SU-DHL-6 (cell line): ENCODE measurements at regions not wholly inside any gene's neighbourhood (a gene's known extent, or its start where the extent isn't known, plus 50 kb on each side); places are given as distances from the start of the nearest gene placed in this dataset.

Experiments used
- H2AFZ ChIP-seq: fragments of 200-600 bp; sonication (generic); 2 replicates; pipeline ENCODE4 v1.6.1; 2014; ENCODE audit warnings: low read depth, mild to moderate bottlenecking, moderate library complexity, mixed read lengths, antibody characterized with exemption, low read length; ENCODE audit not compliant: severe bottlenecking
- H3F3A ChIP-seq: fragments of 200-600 bp; shearing (Covaris generic); 2 replicates; pipeline ENCODE4 v1.6.0; 2016; ENCODE audit warnings: antibody characterized with exemption, mild to moderate bottlenecking; ENCODE audit not compliant: insufficient read depth
- H3K27ac ChIP-seq: fragments of 200-600 bp; sonication (generic); 2 replicates; pipeline ENCODE4 v1.5.1; 2016; ENCODE audit warnings: low read depth, mild to moderate bottlenecking, low read length, moderate library complexity, mixed read lengths
- H3K27me3 ChIP-seq: fragments of 200-600 bp; sonication (generic), shearing (Covaris generic); 2 replicates; pipeline ENCODE4 v1.6.0; 2014; ENCODE audit warnings: mild to moderate bottlenecking, low read length
- H3K36me3 ChIP-seq: fragments of 200-600 bp; sonication (generic); 2 replicates; pipeline ENCODE4 v1.6.1; 2014; ENCODE audit warnings: mild to moderate bottlenecking, low read length, mixed read lengths
- H3K4me2 ChIP-seq: fragments of 300-600, 200-600 bp; shearing (Covaris generic), sonication (generic); 2 replicates; pipeline ENCODE4 v1.6.0; 2014; ENCODE audit warnings: low read length, low read depth, mild to moderate bottlenecking; ENCODE audit not compliant: poor library complexity, severe bottlenecking
- H3K4me3 ChIP-seq: fragments of 200-600 bp; sonication (generic); 2 replicates; pipeline ENCODE4 v1.5.1; 2014; ENCODE audit warnings: antibody characterized with exemption, low read length, mild to moderate bottlenecking, mixed read lengths; ENCODE audit not compliant: insufficient read depth, poor library complexity, severe bottlenecking
- H3K79me2 ChIP-seq: fragments of 200-600 bp; sonication (generic); 2 replicates; pipeline ENCODE4 v1.6.1; 2014; ENCODE audit warnings: mild to moderate bottlenecking, low read length, moderate library complexity; ENCODE audit not compliant: insufficient read depth
- H3K9ac ChIP-seq: fragments of 200-600 bp; sonication (generic); 2 replicates; pipeline ENCODE4 v1.7.0; 2014; ENCODE audit warnings: mild to moderate bottlenecking, low read length
- H3K9me2 ChIP-seq: fragments of 200-600 bp; sonication (generic); replicated peaks from 2 replicates; pipeline ENCODE4 v1.6.1; 2014; ENCODE audit warnings: low read length; ENCODE audit not compliant: insufficient read depth
- H3K9me3 ChIP-seq: fragments of 200-600 bp; sonication (generic); 2 replicates; pipeline ENCODE4 v1.6.1; 2014; ENCODE audit warnings: low read length, mixed read lengths; ENCODE audit not compliant: insufficient read depth
- H4K20me1 ChIP-seq: fragments of 200-600 bp; sonication (generic); 2 replicates; pipeline ENCODE4 v1.6.1; 2014; ENCODE audit warnings: low read depth, mild to moderate bottlenecking, antibody characterized with exemption, low read length, moderate library complexity, mixed read lengths
- CTCF ChIP-seq: fragments of 200-600 bp; sonication (generic); IDR thresholded peaks from one replicate; pipeline ENCODE4 v1.5.1; 2017; ENCODE audit warnings: antibody characterized with exemption, mild to moderate bottlenecking, low read length, moderate library complexity; ENCODE audit not compliant: insufficient read depth, poor library complexity, severe bottlenecking
- EZH2phosphoT487 ChIP-seq: fragments of 200-600 bp; sonication (generic), shearing (Covaris generic); conservative IDR thresholded peaks from 2 replicates; pipeline ENCODE4 v1.6.1; 2018; ENCODE audit warnings: mild to moderate bottlenecking, antibody characterized with exemption, low read length, moderate library complexity, mixed read lengths

DNA sequence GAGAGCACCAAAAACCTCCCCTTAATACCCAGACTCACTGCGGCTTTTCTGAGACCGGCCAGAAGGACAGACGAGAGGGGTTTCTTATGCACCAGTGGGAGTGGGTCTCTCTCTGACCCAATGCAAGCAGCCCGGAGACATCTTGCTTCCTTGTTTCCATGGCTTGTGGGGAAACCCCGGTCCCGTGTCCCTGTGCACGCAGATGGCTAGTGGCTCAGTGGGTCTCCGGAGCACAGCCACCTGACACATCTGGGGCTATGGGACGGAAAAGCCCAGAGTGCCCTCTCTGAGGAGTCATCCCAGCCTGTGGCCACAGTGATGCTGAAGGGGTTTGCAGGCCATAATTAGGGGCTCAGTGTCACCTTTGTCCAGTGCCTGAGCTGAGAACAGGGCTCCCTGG lies 197.6 kb downstream of the PHETA1 start:
- no peaks in the 10 kb centered on the region for H3K9me3 ChIP-seq
- peaks cover 98% of the 10 kb centered on the region for H3K79me2 ChIP-seq
- no peak overlapping the region for H3K4me3 ChIP-seq
- TF ChIP-seq EZH2phosphoT487 = no peak
- H3K9ac ChIP-seq = no peak overlapping the region
- H3K27me3 ChIP-seq = no peaks in the 10 kb centered on the region
- H3K4me2 ChIP-seq = no peak overlapping the region
- H3K9me2 ChIP-seq = no peaks in the 10 kb centered on the region
- H4K20me1 ChIP-seq = peaks cover 28% of the 10 kb centered on the region
- H3K36me3 ChIP-seq = peaks cover 24% of the 10 kb centered on the region; the same call in 1 of the 2 replicates
- H3F3A ChIP-seq = peaks cover 17% of the 10 kb centered on the region; the same call in 1 of the 2 replicates
- no peak overlapping the region for H2AFZ ChIP-seq
- H3K27ac ChIP-seq = no peak overlapping the region

DNA sequence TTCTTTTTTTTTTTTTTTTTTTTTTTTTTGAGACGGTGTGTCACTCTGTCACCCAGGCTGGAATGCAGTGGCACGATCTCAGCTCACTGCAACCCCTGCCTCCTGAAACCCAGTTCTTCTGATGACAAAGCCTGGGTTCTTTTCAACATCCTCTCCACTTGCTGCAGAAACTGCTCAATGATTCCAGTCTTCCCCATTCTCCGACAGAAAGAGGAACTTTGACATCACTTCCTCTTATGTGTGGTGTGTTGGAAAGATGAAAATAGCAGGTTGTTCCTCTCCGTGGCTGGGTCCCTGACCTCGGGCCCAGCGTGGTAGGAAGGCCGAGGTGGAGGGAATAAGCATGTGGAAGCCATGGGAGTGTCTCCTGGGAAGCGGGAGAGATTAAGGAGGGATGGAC lies 198.4 kb downstream of the PHETA1 start:
- no peak for TF ChIP-seq EZH2phosphoT487
- no peak for TF ChIP-seq CTCF
- Histone ChIP-seq H3K9me2 (no peaks in the 10 kb centered on the region), H3K36me3 (peaks cover 24% of the 10 kb centered on the region; the same call in 1 of the 2 replicates), H3K4me2 (no peak overlapping the region), H3F3A (peaks cover 17% of the 10 kb centered on the region; the same call in 1 of the 2 replicates), H3K27me3 (no peaks in the 10 kb centered on the region), H2AFZ (no peak overlapping the region), H4K20me1 (peaks cover 28% of the 10 kb centered on the region), H3K27ac (no peak overlapping the region), H3K79me2 (peaks cover 98% of the 10 kb centered on the region), H3K9ac (no peak overlapping the region), H3K9me3 (no peaks in the 10 kb centered on the region), H3K4me3 (no peak overlapping the region)

DNA sequence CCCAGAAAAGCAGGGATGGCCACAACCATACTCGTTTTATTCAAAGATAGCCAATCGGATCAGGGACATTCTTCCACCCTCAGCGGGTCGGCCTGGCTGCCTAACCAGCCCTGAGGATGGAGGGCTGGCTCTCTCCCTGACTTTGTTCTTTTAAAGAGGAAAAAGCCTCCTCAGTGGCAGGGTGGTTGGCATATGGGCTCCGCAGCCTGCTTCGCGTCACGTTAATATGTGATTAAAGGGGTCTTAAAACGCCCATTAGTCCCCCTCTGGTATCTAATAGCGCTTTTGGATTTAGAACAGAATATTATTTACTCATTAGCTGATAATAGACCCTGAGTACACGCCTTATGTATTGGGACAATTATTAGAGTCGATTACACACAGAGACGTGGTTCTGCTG lies 199.4 kb downstream of the PHETA1 start:
- H3K36me3 ChIP-seq = peaks cover 24% of the 10 kb centered on the region; the same call in 1 of the 2 replicates
- no peaks in the 10 kb centered on the region for H3K9me3 ChIP-seq
- no peaks in the 10 kb centered on the region for H3K9me2 ChIP-seq
- peaks cover 98% of the 10 kb centered on the region for H3K79me2 ChIP-seq
- H4K20me1 ChIP-seq = peaks cover 28% of the 10 kb centered on the region
- H3F3A ChIP-seq = peaks cover 8% of the 10 kb centered on the region; the same call in 1 of the 2 replicates
- no peak overlapping the region for H3K27ac ChIP-seq
- H3K4me2 ChIP-seq = no peak overlapping the region
- H3K27me3 ChIP-seq = no peaks in the 10 kb centered on the region
- no peak overlapping the region for H3K9ac ChIP-seq
- H2AFZ ChIP-seq = no peak overlapping the region
- TF ChIP-seq EZH2phosphoT487 = no peak
- TF ChIP-seq CTCF = no peak
- no peak overlapping the region for H3K4me3 ChIP-seq

- TF ChIP-seq EZH2phosphoT487 = no peak
- TF ChIP-seq CTCF = no peak
- Histone ChIP-seq H3K9me2 (no peaks in the 10 kb centered on the region), H3K27ac (no peak overlapping the region), H3K4me3 (no peak overlapping the region), H3K36me3 (peaks cover 24% of the 10 kb centered on the region; the same call in 1 of the 2 replicates), H4K20me1 (peaks cover 28% of the 10 kb centered on the region), H3K27me3 (no peaks in the 10 kb centered on the region), H3K4me2 (no peak overlapping the region), H3K79me2 (peaks cover 98% of the 10 kb centered on the region), H2AFZ (no peak overlapping the region), H3K9ac (no peak overlapping the region), H3F3A (peaks cover 8% of the 10 kb centered on the region; the same call in 1 of the 2 replicates), H3K9me3 (no peaks in the 10 kb centered on the region)
Measured at GRCh38 chr12:111169032-111169431, 199.9 kb downstream of the PHETA1 start.
